ENCODE measurements at regions not wholly inside any gene's neighbourhood (a gene's known extent, or its start where the extent isn't known, plus 50 kb on each side); places are given as distances from the start of the nearest gene placed in this dataset.

DNA sequence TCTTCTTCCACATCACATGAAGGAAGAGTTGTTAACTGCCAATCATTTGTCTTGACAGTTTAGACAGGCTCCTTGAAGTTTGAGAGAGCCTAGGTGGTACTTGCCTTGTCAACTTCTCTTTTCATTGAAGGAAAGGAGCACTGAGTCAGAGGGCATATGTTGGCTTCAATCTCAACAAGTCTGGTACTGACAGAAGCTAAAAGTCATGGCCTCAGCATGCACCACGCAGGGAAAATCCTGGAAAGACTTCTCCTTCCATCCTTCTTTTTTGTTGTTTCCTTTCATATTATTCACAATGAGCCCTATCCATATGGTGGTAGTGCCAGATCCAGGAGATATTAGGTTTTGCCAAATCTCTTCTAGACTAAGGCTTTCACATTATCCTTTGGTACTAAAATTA, 1272.5 kb downstream of the ROBO1 start:
- no peak for TF ChIP-seq POLR2A (IDR thresholded peaks at IDR 0.05)
- TF ChIP-seq, protein P1, sequence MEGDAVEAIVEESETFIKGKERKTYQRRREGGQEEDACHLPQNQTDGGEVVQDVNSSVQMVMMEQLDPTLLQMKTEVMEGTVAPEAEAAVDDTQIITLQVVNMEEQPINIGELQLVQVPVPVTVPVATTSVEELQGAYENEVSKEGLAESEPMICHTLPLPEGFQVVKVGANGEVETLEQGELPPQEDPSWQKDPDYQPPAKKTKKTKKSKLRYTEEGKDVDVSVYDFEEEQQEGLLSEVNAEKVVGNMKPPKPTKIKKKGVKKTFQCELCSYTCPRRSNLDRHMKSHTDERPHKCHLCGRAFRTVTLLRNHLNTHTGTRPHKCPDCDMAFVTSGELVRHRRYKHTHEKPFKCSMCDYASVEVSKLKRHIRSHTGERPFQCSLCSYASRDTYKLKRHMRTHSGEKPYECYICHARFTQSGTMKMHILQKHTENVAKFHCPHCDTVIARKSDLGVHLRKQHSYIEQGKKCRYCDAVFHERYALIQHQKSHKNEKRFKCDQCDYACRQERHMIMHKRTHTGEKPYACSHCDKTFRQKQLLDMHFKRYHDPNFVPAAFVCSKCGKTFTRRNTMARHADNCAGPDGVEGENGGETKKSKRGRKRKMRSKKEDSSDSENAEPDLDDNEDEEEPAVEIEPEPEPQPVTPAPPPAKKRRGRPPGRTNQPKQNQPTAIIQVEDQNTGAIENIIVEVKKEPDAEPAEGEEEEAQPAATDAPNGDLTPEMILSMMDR (IDR thresholded peaks at IDR 0.05 in 8 of 11, conservative IDR thresholded peaks at IDR 0.05 in 3 of 11) = no peak
- no peak for TF ChIP-seq POLR2AphosphoS5 (IDR thresholded peaks at IDR 0.05)
